C4-2B (cell line): ENCODE measurements at regions not wholly inside any gene's neighbourhood (a gene's known extent, or its start where the extent isn't known, plus 50 kb on each side); places are given as distances from the start of the nearest gene placed in this dataset.

Experiments used
- H3K27ac ChIP-seq: fragments of 450-650 bp; 2 replicates; pipeline ENCODE4 v1.5.1; 2017
- CTCF ChIP-seq: fragments of 450-650 bp; conservative IDR thresholded peaks from 2 replicates; pipeline ENCODE4 v1.5.1; 2017; ENCODE audit warnings: mild to moderate bottlenecking
- ZFX ChIP-seq: fragments of 450-650 bp; IDR thresholded peaks from 2 replicates; pipeline ENCODE4 v1.6.1; 2017

- TF ChIP-seq ZFX, result no peak
- TF ChIP-seq CTCF, result no peak
- H3K27ac ChIP-seq, result no peak overlapping the region
These were observed 50.1 kb upstream of the EFEMP1 start for GRCh38 chr2:55973673-55974072.

- H3K27ac ChIP-seq, result no peak overlapping the region
- TF ChIP-seq CTCF (no peak), ZFX (no peak)
These were observed 53.1 kb upstream of the EFEMP1 start for GRCh38 chr2:55976681-55977080.

- TF ChIP-seq ZFX (no peak), CTCF (no peak)
- H3K27ac ChIP-seq, result no peak overlapping the region
These were observed 61.8 kb upstream of the EFEMP1 start for GRCh38 chr2:55985406-55985805.

GRCh38 chr2:55986001-55986400, 62.4 kb upstream of the EFEMP1 start:
- H3K27ac ChIP-seq, result no peak overlapping the region
- TF ChIP-seq CTCF, result no peak
- TF ChIP-seq ZFX, result no peak

GRCh38 chr2:55986700-55987440, 63.3 kb upstream of the EFEMP1 start:
- no peak overlapping the region for H3K27ac ChIP-seq
- TF ChIP-seq ZFX, result no peak
- no peak for TF ChIP-seq CTCF

- TF ChIP-seq CTCF (no peak), ZFX (no peak)
- no peak overlapping the region for H3K27ac ChIP-seq
These were observed 65.8 kb upstream of the EFEMP1 start for GRCh38 chr2:55989405-55989804.

- H3K27ac ChIP-seq, result no peak overlapping the region
- TF ChIP-seq CTCF, result no peak
- TF ChIP-seq ZFX, result no peak
These were observed 68.9 kb upstream of the EFEMP1 start for GRCh38 chr2:55992455-55992854.
